Fibroblast of lung (primary cell): ENCODE measurements at regions not wholly inside any gene's neighbourhood (a gene's known extent, or its start where the extent isn't known, plus 50 kb on each side); places are given as distances from the start of the nearest gene placed in this dataset.

ENCODE experiments used
- CTCF ChIP-seq, 2 donors: IDR thresholded peaks in 1 of 2; conservative IDR thresholded peaks in 1 of 2; 1 replicate in 1 of 2; 2 replicates in 1 of 2; pipeline ENCODE4 v1.5.1; 2011 to 2012; ENCODE audit warnings: low read length in 2 of 2, control low read depth in 1 of 2, inconsistent platforms in 1 of 2, low read depth in 1 of 2, mild to moderate bottlenecking in 1 of 2
- EZH2 ChIP-seq: IDR thresholded peaks from 2 replicates; pipeline ENCODE4 v1.5.1; 2012; ENCODE audit warnings: low read length, control low read depth, mild to moderate bottlenecking; ENCODE audit errors: missing control alignments

- TF ChIP-seq CTCF (conservative IDR thresholded peaks at IDR 0.05 in 1 of 2, IDR thresholded peaks at IDR 0.05 in 1 of 2; ENCODE audit: low read depth in 1 of 2, low read length in 2 of 2) (no peak), EZH2 (no peak)
Measured at GRCh38 chr3:13188181-13188779, 115.1 kb upstream of the IQSEC1 start.
